Liver (tissue), 8 donors: ENCODE measurements at regions not wholly inside any gene's neighbourhood (a gene's known extent, or its start where the extent isn't known, plus 50 kb on each side); places are given as distances from the start of the nearest gene placed in this dataset.

Source experiments
- DNase-seq: peaks from one replicate; pipeline ENCODE4 v3.0.0-alpha.2; 2017; ENCODE audit warnings: low spot score
- H3K27ac ChIP-seq, 2 donors: one replicate each; pipeline ENCODE4 v1.7.0; 2013; ENCODE audit warnings: inconsistent platforms in 2 of 2, low read length in 2 of 2, control low read depth in 1 of 2, low read depth in 1 of 2, mild to moderate bottlenecking in 1 of 2
- H3K27me3 ChIP-seq, 4 donors: one replicate each; pipeline versions ENCODE4 v1.6.1 to v1.7.0; 2013; ENCODE audit warnings: low read length in 3 of 4, inconsistent platforms in 1 of 4, mild to moderate bottlenecking in 1 of 4, moderate library complexity in 1 of 4; ENCODE audit not compliant: control insufficient read depth in 4 of 4, insufficient read depth in 4 of 4
- H3K36me3 ChIP-seq, 4 donors: one replicate each; pipeline versions ENCODE4 v1.6.1 to v1.7.0; 2013; ENCODE audit warnings: low read length in 3 of 4, mild to moderate bottlenecking in 3 of 4, low read depth in 1 of 4, moderate library complexity in 1 of 4; ENCODE audit not compliant: control insufficient read depth in 4 of 4, insufficient read depth in 3 of 4
- H3K4me1 ChIP-seq, 4 donors: one replicate each; pipeline versions ENCODE4 v1.6.1 to v1.7.0; 2013; ENCODE audit warnings: low read length in 3 of 4, mild to moderate bottlenecking in 3 of 4, moderate library complexity in 1 of 4; ENCODE audit not compliant: control insufficient read depth in 4 of 4, insufficient read depth in 4 of 4
- H3K4me3 ChIP-seq, 3 donors: one replicate each; pipeline versions ENCODE4 v1.6.1 to v1.7.0; 2013; ENCODE audit warnings: low read length in 3 of 3, control low read depth in 1 of 3, low read depth in 1 of 3, mild to moderate bottlenecking in 1 of 3
- H3K9ac ChIP-seq, 2 donors: one replicate each; pipeline ENCODE4 v1.7.0; 2013; ENCODE audit warnings: low read length in 2 of 2, mild to moderate bottlenecking in 2 of 2, moderate library complexity in 2 of 2, control low read depth in 1 of 2, low read depth in 1 of 2
- H3K9me3 ChIP-seq, 4 donors: one replicate each; pipeline versions ENCODE4 v1.6.1 to v1.7.0; 2013; ENCODE audit warnings: low read length in 3 of 4; ENCODE audit not compliant: control insufficient read depth in 4 of 4
- EGR1 ChIP-seq, 2 donors: IDR thresholded peaks; 2 replicates each; pipeline ENCODE4 v1.6.1; 2016 to 2018; ENCODE audit warnings: antibody characterized with exemption in 2 of 2, low read depth in 2 of 2
- FOXA1 ChIP-seq: IDR thresholded peaks from 2 replicates; pipeline ENCODE4 v1.6.1; 2016; ENCODE audit warnings: antibody characterized with exemption
- GABPA ChIP-seq, 2 donors: IDR thresholded peaks in 1 of 2; conservative IDR thresholded peaks in 1 of 2; 2 replicates each; pipeline ENCODE4 v1.6.1; 2016; ENCODE audit warnings: antibody characterized with exemption in 2 of 2, mild to moderate bottlenecking in 1 of 2, moderate library complexity in 1 of 2
- HNF4G ChIP-seq: IDR thresholded peaks from 2 replicates; pipeline ENCODE4 v1.6.1; 2016; ENCODE audit warnings: antibody characterized with exemption
- NR2F2 ChIP-seq: IDR thresholded peaks from 2 replicates; pipeline ENCODE4 v1.6.1; 2016; ENCODE audit warnings: antibody characterized with exemption
- RAD21 ChIP-seq, 2 donors: IDR thresholded peaks; 2 replicates each; pipeline ENCODE4 v1.6.1; 2016; ENCODE audit warnings: antibody characterized with exemption in 2 of 2, mild to moderate bottlenecking in 2 of 2
- RXRA ChIP-seq, 2 donors: IDR thresholded peaks; 2 replicates each; pipeline ENCODE4 v1.6.1; 2017 to 2018; ENCODE audit warnings: antibody characterized with exemption in 2 of 2, mild to moderate bottlenecking in 1 of 2
- SP1 ChIP-seq: IDR thresholded peaks from 2 replicates; pipeline ENCODE4 v1.6.1; 2018; ENCODE audit warnings: antibody characterized with exemption, mild to moderate bottlenecking
- TAF1 ChIP-seq: conservative IDR thresholded peaks from 2 replicates; pipeline ENCODE4 v1.6.1; 2016; ENCODE audit warnings: antibody characterized with exemption, mild to moderate bottlenecking
- YY1 ChIP-seq: IDR thresholded peaks from 2 replicates; pipeline ENCODE4 v1.6.1; 2016; ENCODE audit warnings: antibody characterized with exemption, mild to moderate bottlenecking
- WGBS: extraction: QIAGEN DNeasy Blood & Tissue Kit; methylation state at CpG from one replicate; pipeline ENCODE4 v1.1.7; 2013; 5-methylcytosine and 5-hydroxymethylcytosine counted together
- TF ChIP-seq, protein P1 (sequence below): IDR thresholded peaks from 2 replicates; pipeline ENCODE4 v1.6.1; 2016; ENCODE audit warnings: antibody characterized with exemption
- TF ChIP-seq, protein P2 (sequence below): IDR thresholded peaks from 2 replicates; pipeline ENCODE4 v1.6.1; 2016; ENCODE audit warnings: antibody characterized with exemption
- TF ChIP-seq, protein P3 (sequence below): IDR thresholded peaks from 2 replicates; pipeline ENCODE4 v1.6.1; 2016; ENCODE audit warnings: antibody characterized with exemption
- TF ChIP-seq, protein P4 (sequence below): fragments of 150-350 bp; IDR thresholded peaks from 2 replicates; pipeline ENCODE4 v1.5.1; 2017; ENCODE audit warnings: improper control_type of control experiment, low read depth, low read length; ENCODE audit not compliant: missing input control
- donor health status: healthy.
- donor health status: healthy.
- donor health status: healthy.
- donor health status: healthy.
- donor health status: healthy.

DNA sequence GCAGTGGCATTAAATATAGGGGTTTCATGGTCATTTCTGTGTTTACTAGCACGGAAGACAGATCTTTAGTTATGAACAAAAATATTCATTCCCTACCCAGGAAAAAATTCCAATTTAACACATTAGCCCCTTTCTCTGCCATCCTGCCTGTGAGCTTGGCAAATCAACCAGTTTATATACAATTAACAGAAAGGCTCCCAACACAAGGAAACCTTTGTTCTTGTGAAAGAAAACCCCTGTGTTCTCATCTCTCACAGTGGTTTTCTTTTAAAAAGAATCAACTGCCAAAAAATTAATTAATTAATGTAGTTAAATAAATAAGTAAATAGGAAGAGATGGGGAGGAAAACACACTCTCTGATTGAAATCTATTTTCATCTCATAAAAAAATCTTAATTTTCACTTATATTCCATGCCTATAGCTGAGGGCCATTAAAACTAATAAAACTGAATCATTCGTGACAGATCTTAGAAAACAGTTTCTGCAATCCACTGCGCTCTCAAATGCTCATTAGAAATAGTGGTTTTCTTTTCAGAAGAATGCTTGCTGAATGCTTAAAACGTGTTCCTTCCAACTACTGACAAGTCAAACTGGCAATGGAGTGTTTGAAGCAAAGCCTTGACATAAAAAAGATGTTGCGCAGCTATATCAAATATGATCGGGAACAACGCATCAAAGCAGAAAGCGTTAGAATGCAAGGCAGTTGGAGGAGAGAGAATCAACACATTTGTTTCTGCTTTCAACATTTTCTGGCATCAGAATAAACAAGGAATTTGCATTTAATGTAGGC, 387.7 kb downstream of the TLR4 start:
- Histone ChIP-seq H3K27ac (no peak overlapping the region), H3K27me3 (no peaks in the 10 kb centered on the region), H3K4me3 (no peak overlapping the region), H3K9me3 (no peaks in the 10 kb centered on the region), H3K4me1 (no peaks in the 10 kb centered on the region), H3K9ac (no peak overlapping the region), H3K36me3 (no peaks in the 10 kb centered on the region)
- 80% methylated on average over 8 of the region's 8 CpGs for WGBS
- TF ChIP-seq, protein P1, sequence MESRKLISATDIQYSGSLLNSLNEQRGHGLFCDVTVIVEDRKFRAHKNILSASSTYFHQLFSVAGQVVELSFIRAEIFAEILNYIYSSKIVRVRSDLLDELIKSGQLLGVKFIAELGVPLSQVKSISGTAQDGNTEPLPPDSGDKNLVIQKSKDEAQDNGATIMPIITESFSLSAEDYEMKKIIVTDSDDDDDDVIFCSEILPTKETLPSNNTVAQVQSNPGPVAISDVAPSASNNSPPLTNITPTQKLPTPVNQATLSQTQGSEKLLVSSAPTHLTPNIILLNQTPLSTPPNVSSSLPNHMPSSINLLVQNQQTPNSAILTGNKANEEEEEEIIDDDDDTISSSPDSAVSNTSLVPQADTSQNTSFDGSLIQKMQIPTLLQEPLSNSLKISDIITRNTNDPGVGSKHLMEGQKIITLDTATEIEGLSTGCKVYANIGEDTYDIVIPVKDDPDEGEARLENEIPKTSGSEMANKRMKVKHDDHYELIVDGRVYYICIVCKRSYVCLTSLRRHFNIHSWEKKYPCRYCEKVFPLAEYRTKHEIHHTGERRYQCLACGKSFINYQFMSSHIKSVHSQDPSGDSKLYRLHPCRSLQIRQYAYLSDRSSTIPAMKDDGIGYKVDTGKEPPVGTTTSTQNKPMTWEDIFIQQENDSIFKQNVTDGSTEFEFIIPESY, result no peak
- TF ChIP-seq, protein P2, sequence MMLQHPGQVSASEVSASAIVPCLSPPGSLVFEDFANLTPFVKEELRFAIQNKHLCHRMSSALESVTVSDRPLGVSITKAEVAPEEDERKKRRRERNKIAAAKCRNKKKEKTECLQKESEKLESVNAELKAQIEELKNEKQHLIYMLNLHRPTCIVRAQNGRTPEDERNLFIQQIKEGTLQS, result no peak
- TF ChIP-seq RXRA (IDR thresholded peaks at IDR 0.05), result no peak
- DNase-seq, result no peak

DNA sequence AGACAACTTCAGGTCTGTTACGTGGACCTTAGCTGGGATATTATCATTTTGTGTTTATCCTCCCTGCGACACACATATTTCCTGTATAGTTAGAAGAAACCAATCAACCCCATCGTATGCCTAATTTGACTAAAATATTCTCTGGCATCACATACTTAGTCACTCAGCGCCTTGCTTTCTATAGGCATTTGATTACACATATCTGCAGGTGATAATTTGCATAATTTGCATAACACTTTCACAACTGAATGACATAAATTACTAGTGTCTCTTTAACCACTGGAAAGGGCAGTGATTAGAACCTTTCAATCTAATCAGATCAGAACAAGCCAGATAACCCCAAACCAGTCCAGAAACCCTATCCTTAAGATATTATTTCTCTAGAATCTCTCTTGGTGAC, 390.2 kb downstream of the TLR4 start:
- TF ChIP-seq, protein P3, sequence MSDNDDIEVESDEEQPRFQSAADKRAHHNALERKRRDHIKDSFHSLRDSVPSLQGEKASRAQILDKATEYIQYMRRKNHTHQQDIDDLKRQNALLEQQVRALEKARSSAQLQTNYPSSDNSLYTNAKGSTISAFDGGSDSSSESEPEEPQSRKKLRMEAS, result no peak
- TF ChIP-seq YY1 (no peak), SP1 (no peak), RXRA (IDR thresholded peaks at IDR 0.05) (no peak), HNF4G (no peak), TAF1 (no peak), EGR1 (IDR thresholded peaks at IDR 0.05; ENCODE audit: low read depth in 2 of 2) (no peak), RAD21 (IDR thresholded peaks at IDR 0.05) (no peak), GABPA (IDR thresholded peaks at IDR 0.05 in 1 of 2, conservative IDR thresholded peaks at IDR 0.05 in 1 of 2) (no peak), FOXA1 (no peak), NR2F2 (no peak)
- TF ChIP-seq, protein P4, sequence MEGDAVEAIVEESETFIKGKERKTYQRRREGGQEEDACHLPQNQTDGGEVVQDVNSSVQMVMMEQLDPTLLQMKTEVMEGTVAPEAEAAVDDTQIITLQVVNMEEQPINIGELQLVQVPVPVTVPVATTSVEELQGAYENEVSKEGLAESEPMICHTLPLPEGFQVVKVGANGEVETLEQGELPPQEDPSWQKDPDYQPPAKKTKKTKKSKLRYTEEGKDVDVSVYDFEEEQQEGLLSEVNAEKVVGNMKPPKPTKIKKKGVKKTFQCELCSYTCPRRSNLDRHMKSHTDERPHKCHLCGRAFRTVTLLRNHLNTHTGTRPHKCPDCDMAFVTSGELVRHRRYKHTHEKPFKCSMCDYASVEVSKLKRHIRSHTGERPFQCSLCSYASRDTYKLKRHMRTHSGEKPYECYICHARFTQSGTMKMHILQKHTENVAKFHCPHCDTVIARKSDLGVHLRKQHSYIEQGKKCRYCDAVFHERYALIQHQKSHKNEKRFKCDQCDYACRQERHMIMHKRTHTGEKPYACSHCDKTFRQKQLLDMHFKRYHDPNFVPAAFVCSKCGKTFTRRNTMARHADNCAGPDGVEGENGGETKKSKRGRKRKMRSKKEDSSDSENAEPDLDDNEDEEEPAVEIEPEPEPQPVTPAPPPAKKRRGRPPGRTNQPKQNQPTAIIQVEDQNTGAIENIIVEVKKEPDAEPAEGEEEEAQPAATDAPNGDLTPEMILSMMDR, result no peak
- TF ChIP-seq, protein P2, result no peak

More for the DNA sequence above, 390.2 kb downstream of the TLR4 start:
- Histone ChIP-seq H3K9me3 (no peaks in the 10 kb centered on the region), H3K4me3 (no peak overlapping the region), H3K36me3 (no peaks in the 10 kb centered on the region), H3K27me3 (no peaks in the 10 kb centered on the region), H3K27ac (no peak overlapping the region), H3K9ac (no peak overlapping the region), H3K4me1 (no peaks in the 10 kb centered on the region)
- DNase-seq, result no peak
- 71% methylated on average over 4 of the region's 4 CpGs for WGBS
